HL-60/S4 treated with retinoic acid at 250 ng/mL for 4 days and 3 days (cell line): ENCODE measurements at regions not wholly inside any gene's neighbourhood (a gene's known extent, or its start where the extent isn't known, plus 50 kb on each side); places are given as distances from the start of the nearest gene placed in this dataset.

ENCODE experiments used
- in situ Hi-C: fragments of 300-500 bp; cut with MboI; formaldehyde crosslinking; loops from 2 replicates; pipeline ENCODE4 v1.7.0; 2022; ENCODE audit warnings: low sequenced_read_pairs

DNA sequence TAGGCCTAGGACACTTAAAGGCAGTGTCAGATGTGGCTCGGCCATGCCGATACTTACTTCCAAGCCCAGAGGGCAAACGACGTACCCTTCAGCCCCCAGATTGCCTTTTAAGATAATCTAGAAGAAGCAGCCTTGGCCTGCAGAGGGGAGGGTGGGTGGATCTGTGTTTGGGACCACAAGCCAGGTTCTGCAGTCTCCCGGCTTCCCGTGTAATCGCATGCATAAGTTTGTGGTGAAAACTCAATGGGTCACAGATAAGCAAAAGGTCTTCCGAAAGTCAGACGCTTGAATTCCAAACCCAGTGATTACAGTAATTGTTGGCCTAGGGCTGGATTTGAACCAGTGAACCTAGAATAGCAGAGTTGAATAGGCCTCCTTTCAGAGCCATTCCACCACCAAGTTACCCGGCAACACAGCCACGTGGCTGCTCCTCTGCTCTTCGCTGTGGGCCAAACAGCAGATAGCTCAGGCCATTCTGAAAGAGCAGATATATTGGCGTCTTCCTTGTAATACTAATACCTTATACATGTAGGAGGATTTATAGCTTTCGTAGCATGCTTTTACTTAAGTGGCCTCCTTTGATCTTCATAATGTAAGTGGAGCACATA lies 170.8 kb upstream of the CADM1 start:
- in situ Hi-C loops, result no loop called here

DNA sequence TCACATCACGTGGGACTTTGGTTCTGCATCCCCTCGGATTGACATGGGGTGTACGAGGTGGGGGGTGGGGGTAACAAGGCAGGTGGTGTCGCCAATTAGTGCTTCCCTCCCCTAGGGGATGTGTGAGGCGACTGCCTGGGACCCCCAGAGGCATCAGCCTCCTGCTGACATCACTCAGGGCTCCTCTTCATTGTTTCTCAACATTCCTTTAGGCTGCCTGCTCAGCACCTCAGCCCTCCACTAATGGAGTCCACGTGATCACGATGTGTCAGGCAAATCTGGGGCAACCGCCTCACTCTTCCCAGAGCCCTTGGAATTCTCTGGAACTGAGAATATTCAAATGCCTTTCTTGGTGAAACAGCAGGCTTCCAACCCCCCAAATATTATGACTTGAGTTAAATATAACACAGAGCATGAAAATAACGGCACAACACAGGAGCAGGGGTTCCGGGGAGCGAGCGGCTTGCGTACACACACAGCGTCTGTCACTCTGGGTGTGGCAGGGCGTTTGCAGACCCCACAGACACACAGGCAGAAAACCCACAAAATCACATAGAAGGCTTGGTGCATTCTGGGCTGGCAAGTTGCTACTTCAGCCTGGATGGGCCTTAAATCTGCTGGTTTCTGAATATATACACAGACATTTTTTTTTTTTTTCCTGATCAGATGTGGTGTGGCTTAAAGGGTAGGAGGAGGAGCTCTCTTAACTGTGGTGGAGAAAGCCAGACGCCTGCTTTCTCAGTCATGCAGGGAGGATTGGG lies 170.1 kb upstream of the CADM1 start:
- in situ Hi-C loops, result no loop called here

GRCh38 chr11:115673720-115674119 lies 169.5 kb upstream of the CADM1 start:
- in situ Hi-C loops, result no loop called here

DNA sequence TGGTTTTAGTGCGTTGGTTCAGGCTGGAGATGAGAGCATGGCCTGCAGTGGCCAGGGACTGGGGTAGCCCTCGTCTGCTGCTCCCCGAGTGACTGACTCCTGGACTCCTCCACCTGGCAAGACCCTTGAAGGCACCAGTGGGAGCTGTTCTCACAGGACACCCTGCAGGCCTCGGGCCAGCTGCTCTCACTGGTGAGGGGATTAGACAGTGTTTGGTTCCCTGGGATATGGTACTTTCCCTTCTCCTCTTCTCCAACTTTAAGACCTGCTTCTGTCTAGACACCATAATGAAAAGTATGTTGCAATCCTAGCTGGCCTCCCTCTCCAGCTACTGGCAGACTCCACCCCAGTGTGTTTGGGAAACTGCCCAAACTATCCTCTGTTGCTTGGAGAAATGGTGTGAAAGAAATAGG lies 168.8 kb upstream of the CADM1 start:
- in situ Hi-C loops, result no loop called here

DNA sequence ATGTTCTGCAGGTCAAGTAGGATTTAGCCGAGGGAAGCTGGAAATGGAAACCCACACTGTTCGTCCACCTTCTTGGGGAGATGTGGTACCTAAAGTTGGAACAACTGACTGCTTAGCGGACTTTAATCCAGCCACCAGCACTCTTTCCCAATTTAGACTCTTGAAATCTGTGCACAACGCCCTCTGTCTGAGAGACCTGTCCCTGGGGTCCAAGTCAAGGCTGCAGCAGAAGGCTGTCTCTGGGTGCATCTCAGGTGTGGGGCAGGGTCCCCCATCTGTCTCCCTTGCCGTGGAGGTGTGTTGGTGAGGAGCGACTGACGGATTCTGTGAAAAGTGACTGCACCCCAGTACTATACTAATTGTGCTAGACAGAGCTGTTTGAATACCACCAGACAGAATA lies 168.2 kb upstream of the CADM1 start:
- in situ Hi-C loops, result no loop called here

GRCh38 chr11:115670538-115671205 lies 166.5 kb upstream of the CADM1 start:
- in situ Hi-C loops, result no loop called here

GRCh38 chr11:115665958-115666357 lies 161.7 kb upstream of the CADM1 start:
- in situ Hi-C loops, result no loop called here

DNA sequence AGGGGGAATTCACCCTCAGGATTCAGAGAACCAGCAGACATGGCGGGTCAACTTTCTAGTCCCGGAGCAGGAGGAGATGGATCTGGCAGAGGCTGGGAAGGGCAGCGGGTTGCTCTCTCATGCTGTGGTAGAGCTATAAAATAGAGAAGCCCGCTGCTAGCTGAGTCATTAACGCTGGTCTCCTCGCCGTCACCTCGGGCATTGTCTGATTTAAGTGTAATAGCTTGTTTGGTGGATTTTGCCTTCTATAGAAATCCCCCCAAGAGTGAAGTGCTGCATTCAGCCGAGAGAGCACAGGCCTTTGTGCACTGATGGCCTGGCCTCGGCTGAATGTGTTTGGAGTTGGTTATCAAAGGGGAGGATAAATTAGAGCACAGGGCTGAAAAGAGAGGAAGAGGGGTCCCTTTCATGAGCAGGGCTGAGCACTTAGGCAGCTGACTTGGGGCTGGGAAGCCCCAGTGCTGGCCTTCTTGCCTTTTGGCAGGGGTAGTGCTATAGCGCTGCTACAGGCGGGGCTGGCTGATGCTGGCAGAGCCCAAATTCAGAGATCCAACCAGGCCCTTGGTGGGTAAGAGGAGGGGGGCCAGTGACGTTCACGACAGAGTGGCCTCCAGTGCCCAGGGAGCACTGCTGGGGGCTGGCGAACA lies 161.1 kb upstream of the CADM1 start:
- in situ Hi-C loops, result no loop called here

GRCh38 chr11:115664313-115664712 lies 160.1 kb upstream of the CADM1 start:
- in situ Hi-C loops, result no loop called here

GRCh38 chr11:115663790-115664189 lies 159.6 kb upstream of the CADM1 start:
- in situ Hi-C loops, result no loop called here

- in situ Hi-C loops, result no loop called here
These were observed 156.0 kb upstream of the CADM1 start for GRCh38 chr11:115660030-115660805.

- in situ Hi-C loops, result no loop called here
These were observed 155.1 kb upstream of the CADM1 start for GRCh38 chr11:115659061-115659963.

DNA sequence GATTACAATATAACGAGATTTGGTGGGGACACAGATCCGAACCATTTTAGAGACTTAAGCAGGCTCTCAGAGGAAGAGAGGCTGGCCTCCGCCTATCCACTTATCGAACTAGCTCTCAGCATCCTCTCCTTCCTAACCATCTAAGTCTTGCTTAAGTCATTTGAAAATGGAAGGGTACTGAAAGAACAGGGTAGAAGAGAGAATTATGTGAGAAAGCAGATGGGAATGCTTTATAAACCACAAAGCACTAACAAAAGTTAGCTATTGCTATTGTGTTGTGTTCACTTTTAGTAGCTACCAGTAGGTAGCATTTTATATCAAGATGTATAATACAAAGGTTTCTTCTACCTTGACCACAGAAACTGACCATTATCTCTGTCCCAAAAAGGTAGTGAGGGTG lies 153.4 kb upstream of the CADM1 start:
- in situ Hi-C loops, result no loop called here

- in situ Hi-C loops, result no loop called here
These were observed 152.5 kb upstream of the CADM1 start for GRCh38 chr11:115656669-115657068.

DNA sequence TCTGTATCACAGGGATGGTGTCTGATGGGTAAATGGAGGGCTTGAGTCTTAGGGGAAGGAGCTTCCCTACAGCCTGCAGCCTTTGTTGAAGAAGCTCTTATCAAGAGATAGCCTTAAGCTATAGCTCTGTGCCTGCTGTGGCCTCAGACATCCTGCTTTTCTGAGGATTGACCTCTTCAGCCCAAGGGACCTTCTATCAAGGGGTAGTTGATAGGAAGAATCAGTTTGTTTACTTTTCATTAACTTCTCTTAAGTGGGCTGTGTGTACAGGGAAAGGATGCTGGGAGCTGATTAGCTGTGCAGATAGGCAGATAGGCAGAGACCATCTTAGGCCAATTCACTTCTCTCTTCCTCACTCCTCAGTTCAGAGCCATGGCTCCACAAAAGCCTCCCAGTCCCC lies 151.8 kb upstream of the CADM1 start:
- in situ Hi-C loops, result no loop called here

DNA sequence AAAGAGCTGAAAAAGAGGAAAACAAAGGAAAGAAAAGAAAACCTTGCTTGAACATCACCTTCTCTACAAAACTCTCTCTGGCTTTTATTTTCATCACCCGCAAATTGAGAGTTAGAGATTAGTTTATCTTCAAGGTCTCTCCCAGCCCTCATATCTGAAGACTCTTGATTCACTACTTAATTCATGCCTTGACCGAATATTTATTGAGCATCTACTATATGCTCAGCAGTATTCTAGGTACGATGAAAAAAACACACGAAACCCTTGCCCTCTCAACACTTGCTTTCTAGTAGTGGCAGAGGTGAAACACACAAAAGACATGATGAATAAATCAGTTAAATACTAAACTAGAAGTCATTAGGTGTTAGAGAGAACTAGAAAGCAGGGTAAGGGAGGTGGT lies 150.6 kb upstream of the CADM1 start:
- in situ Hi-C loops, result no loop called here

GRCh38 chr11:115653926-115654325 lies 149.7 kb upstream of the CADM1 start:
- in situ Hi-C loops, result no loop called here

- in situ Hi-C loops, result no loop called here
These were observed 148.9 kb upstream of the CADM1 start for GRCh38 chr11:115653076-115653475.

DNA sequence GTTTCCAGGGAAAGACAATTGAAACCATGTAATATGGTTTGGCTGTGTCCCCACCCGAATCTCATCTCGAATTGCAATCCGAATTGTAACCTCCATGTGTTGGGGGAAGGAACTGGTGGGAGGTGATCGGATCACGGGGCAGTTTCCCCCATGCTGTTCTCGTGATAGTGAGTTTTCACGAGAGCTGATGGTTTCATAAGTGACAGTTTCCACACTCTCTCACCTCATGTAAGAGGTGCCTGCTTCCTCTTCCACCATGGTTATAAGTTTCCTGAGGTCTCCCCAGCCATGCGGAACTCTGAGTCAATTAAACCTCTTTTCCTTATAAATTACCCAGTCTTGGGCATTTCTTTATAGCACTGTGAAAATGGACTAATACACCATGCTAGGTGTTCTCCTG lies 148.3 kb upstream of the CADM1 start:
- in situ Hi-C loops, result no loop called here

DNA sequence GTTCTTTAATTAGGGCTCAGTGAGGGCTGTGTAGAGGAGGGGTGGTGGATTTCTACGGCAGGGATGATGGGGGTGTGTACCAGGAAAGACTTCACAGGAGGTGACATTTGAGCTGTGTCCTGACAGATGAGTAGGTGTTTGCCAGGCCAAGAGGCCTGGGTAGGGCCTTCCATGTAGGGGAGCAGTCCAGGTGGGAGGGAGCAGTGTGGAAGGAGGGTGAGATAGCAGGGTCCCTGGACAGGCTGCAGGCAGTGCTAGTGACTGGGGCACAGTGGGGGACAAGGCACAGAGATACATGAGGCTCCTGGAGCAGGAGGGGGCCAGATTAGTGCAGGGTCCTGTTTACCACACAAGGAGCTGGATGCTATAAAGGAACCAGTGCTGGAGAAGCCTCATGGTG lies 147.9 kb upstream of the CADM1 start:
- in situ Hi-C loops, result no loop called here
